OCI-LY3 (cell line): ENCODE measurements at regions not wholly inside any gene's neighbourhood (a gene's known extent, or its start where the extent isn't known, plus 50 kb on each side); places are given as distances from the start of the nearest gene placed in this dataset.

Source experiments
- CTCF ChIP-seq: fragments of 200-600, 300-600 bp; sonication (generic); IDR thresholded peaks from 2 replicates; pipeline ENCODE4 v1.5.1; 2014; ENCODE audit warnings: antibody characterized with exemption, low read length, low read depth
- EZH2phosphoT487 ChIP-seq: fragments of 200-600 bp; shearing (Covaris generic); IDR thresholded peaks from 2 replicates; pipeline ENCODE4 v1.6.1; 2018; ENCODE audit warnings: antibody characterized with exemption, mixed run types, low read depth

GRCh38 chr9:109989296-109989695 lies 209.3 kb downstream of the PALM2AKAP2 start:
- TF ChIP-seq CTCF (no peak), EZH2phosphoT487 (no peak)
